H1 (cell line): ENCODE measurements at regions not wholly inside any gene's neighbourhood (a gene's known extent, or its start where the extent isn't known, plus 50 kb on each side); places are given as distances from the start of the nearest gene placed in this dataset.

Experiments used
- CTCF ChIA-PET: fragments of 300-600 bp; sonication (Branson Sonifier 250); formaldehyde crosslinking; loops from one replicate; lab custom pipeline; 2021; ENCODE audit not compliant: partially characterized antibody; lab: Charles Lee
- POLR2A ChIA-PET: fragments of 300-600 bp; sonication (Branson Sonifier 250); formaldehyde crosslinking; loops from one replicate; lab custom pipeline; 2021; ENCODE audit warnings: inconsistent platforms; ENCODE audit not compliant: partially characterized antibody; lab: Charles Lee
- DNase-seq, 2 experiments: peaks; one replicate each; pipeline versions ENCODE4 v3.0.0 to v3.0.0-alpha.2; 2010 to 2022; ENCODE audit warnings: low spot score in 2 of 2, low read depth in 1 of 2, mixed read lengths in 1 of 2
- FAIRE-seq: peaks from 2 replicates; lab custom pipeline; 2011; peaks lifted over from hg19 to GRCh38; lab: Jason Lieb, UNC
- H2AFZ ChIP-seq: 2 replicates; pipeline ENCODE4 v1.8.1; 2012; ENCODE audit warnings: low read length, inconsistent platforms
- H2AK5ac ChIP-seq: 2 replicates; pipeline ENCODE4 v1.6.1; 2013; ENCODE audit warnings: low read depth, low read length
- H2BK120ac ChIP-seq: replicated peaks from 2 replicates; pipeline ENCODE3; 2013; ENCODE audit warnings: low read depth, low read length, inconsistent platforms
- H2BK12ac ChIP-seq: 2 replicates; pipeline ENCODE4 v1.6.1; 2013; ENCODE audit warnings: low read depth, low read length
- H2BK15ac ChIP-seq: 2 replicates; pipeline ENCODE4 v1.6.1; 2013; ENCODE audit warnings: low read length
- H2BK20ac ChIP-seq: 2 replicates; pipeline ENCODE4 v1.6.1; 2013; ENCODE audit warnings: low read length
- H2BK5ac ChIP-seq: 2 replicates; pipeline ENCODE4 v1.6.1; 2013; ENCODE audit warnings: low read depth, low read length
- H3K14ac ChIP-seq: 2 replicates; pipeline ENCODE4 v1.6.1; 2013; ENCODE audit warnings: inconsistent platforms; ENCODE audit not compliant: insufficient read length
- H3K18ac ChIP-seq: 2 replicates; pipeline ENCODE4 v1.6.1; 2013; ENCODE audit warnings: low read length; ENCODE audit errors: extremely low read depth
- H3K23ac ChIP-seq: 2 replicates; pipeline ENCODE4 v1.6.1; 2013; ENCODE audit warnings: inconsistent platforms; ENCODE audit not compliant: insufficient read length
- H3K23me2 ChIP-seq: 2 replicates; pipeline ENCODE4 v1.6.1; 2013; ENCODE audit warnings: low read depth, low read length
- H3K27ac ChIP-seq: 2 replicates; pipeline ENCODE4 v1.6.1; 2011; ENCODE audit warnings: low read depth, low read length, inconsistent platforms
- H3K27me3 ChIP-seq, 4 experiments: replicated peaks in 1 of 4; 1 replicate in 1 of 4; 2 replicates in 3 of 4; pipeline versions ENCODE4 v1.6.1 to v1.8.1; 2011 to 2013; ENCODE audit warnings: low read length in 3 of 4, mild to moderate bottlenecking in 3 of 4, inconsistent platforms in 2 of 4, mixed read lengths in 2 of 4, moderate library complexity in 1 of 4; ENCODE audit not compliant: control insufficient read depth in 3 of 4, insufficient read depth in 3 of 4; ENCODE audit errors: extremely low read depth in 1 of 4
- H3K36me3 ChIP-seq, 4 experiments: 2 replicates each; pipeline versions ENCODE4 v1.6.1 to v1.8.1; 2011 to 2013; ENCODE audit warnings: mild to moderate bottlenecking in 4 of 4, low read length in 3 of 4, moderate library complexity in 2 of 4, control low read depth in 1 of 4, inconsistent platforms in 1 of 4; ENCODE audit not compliant: insufficient read depth in 4 of 4, control insufficient read depth in 2 of 4
- H3K4ac ChIP-seq: replicated peaks from 2 replicates; pipeline ENCODE3; 2013; ENCODE audit warnings: low read length, low read depth, mixed read lengths, inconsistent platforms; ENCODE audit not compliant: insufficient read length
- H3K4me1 ChIP-seq, 4 experiments: replicated peaks in 1 of 4; 1 replicate in 1 of 4; 2 replicates in 3 of 4; pipeline versions ENCODE4 v1.6.1 to v1.8.1; 2011 to 2013; ENCODE audit warnings: low read length in 3 of 4, inconsistent platforms in 2 of 4, mixed read lengths in 1 of 4; ENCODE audit not compliant: insufficient read depth in 4 of 4, control insufficient read depth in 3 of 4
- H3K4me2 ChIP-seq, 2 experiments: 2 replicates each; pipeline versions ENCODE4 v1.6.1 to v1.8.1; 2011 to 2013; ENCODE audit warnings: low read depth in 2 of 2, low read length in 2 of 2, control low read depth in 1 of 2, inconsistent platforms in 1 of 2, mild to moderate bottlenecking in 1 of 2; ENCODE audit not compliant: insufficient read depth in 1 of 2
- H3K4me3 ChIP-seq, 4 experiments: fragments of 200-600, 300-600 bp in 1 of 4; sonication (generic), shearing (Covaris generic), sonication (Bioruptor Twin) in 1 of 4; 2 replicates each; pipeline versions ENCODE4 v1.5.1 to v1.8.1; 2011 to 2016; ENCODE audit warnings: low read length in 4 of 4, low read depth in 3 of 4, control low read depth in 2 of 4, inconsistent platforms in 2 of 4, mild to moderate bottlenecking in 2 of 4, mixed read lengths in 1 of 4, moderate library complexity in 1 of 4; ENCODE audit not compliant: insufficient read depth in 2 of 4; ENCODE audit errors: extremely low read depth in 1 of 4
- H3K56ac ChIP-seq: replicated peaks from 2 replicates; pipeline ENCODE3; 2013; ENCODE audit warnings: low read depth, mild to moderate bottlenecking, mixed read lengths, low read length, inconsistent platforms; ENCODE audit not compliant: insufficient read length
- H3K79me1 ChIP-seq: 2 replicates; pipeline ENCODE4 v1.6.1; 2013; ENCODE audit warnings: low read depth, low read length, control low read depth
- H3K79me2 ChIP-seq, 2 experiments: 2 replicates each; pipeline versions ENCODE4 v1.6.1 to v1.8.1; 2012 to 2013; ENCODE audit warnings: low read length in 2 of 2, mild to moderate bottlenecking in 2 of 2, inconsistent platforms in 1 of 2; ENCODE audit not compliant: insufficient read depth in 2 of 2, control insufficient read depth in 1 of 2
- H3K9ac ChIP-seq, 4 experiments: replicated peaks in 1 of 4; 1 replicate in 1 of 4; 2 replicates in 3 of 4; pipeline versions ENCODE4 v1.6.1 to v1.8.1; 2011 to 2013; ENCODE audit warnings: low read depth in 3 of 4, low read length in 3 of 4, control low read depth in 2 of 4, mild to moderate bottlenecking in 2 of 4, moderate library complexity in 2 of 4, inconsistent platforms in 1 of 4; ENCODE audit errors: extremely low read depth in 1 of 4
- H3K9me3 ChIP-seq, 2 experiments: 2 replicates each; pipeline versions ENCODE4 v1.6.1 to v1.8.1; 2012 to 2013; ENCODE audit warnings: mild to moderate bottlenecking in 2 of 2, moderate library complexity in 2 of 2, control low read depth in 1 of 2, inconsistent platforms in 1 of 2, low read depth in 1 of 2, low read length in 1 of 2, mixed read lengths in 1 of 2; ENCODE audit not compliant: insufficient read depth in 2 of 2
- H4K20me1 ChIP-seq, 2 experiments: replicated peaks in 1 of 2; 2 replicates each; pipeline versions ENCODE3 to v1.8.1; 2011 to 2013; ENCODE audit warnings: inconsistent platforms in 2 of 2, low read length in 2 of 2, mild to moderate bottlenecking in 1 of 2; ENCODE audit not compliant: insufficient read depth in 2 of 2, control insufficient read depth in 1 of 2
- H4K5ac ChIP-seq: 2 replicates; pipeline ENCODE4 v1.6.1; 2013; ENCODE audit warnings: low read length, low read depth, mixed read lengths, inconsistent platforms; ENCODE audit not compliant: insufficient read length
- H4K8ac ChIP-seq: 2 replicates; pipeline ENCODE4 v1.8.0; 2013; ENCODE audit warnings: mild to moderate bottlenecking, moderate library complexity, low read length, inconsistent platforms; ENCODE audit not compliant: insufficient read depth; ENCODE audit errors: extremely low read depth
- H4K91ac ChIP-seq: replicated peaks from 2 replicates; pipeline ENCODE3; 2013; ENCODE audit warnings: low read length, mixed read lengths, inconsistent platforms; ENCODE audit not compliant: insufficient read length
- E2F6 ChIP-seq: IDR thresholded peaks from 2 replicates; pipeline ENCODE4 v1.6.1; 2012; ENCODE audit warnings: inconsistent platforms
- WGBS, 2 experiments: shearing (Covaris generic) in 1 of 2; methylation state at CpG; one replicate each; pipeline versions ENCODE4 v1.1.6 to v1.1.7; 2013 to 2015; ENCODE audit warnings: low lambda C conversion rate in 2 of 2, mixed read lengths in 2 of 2, inconsistent platforms in 1 of 2, low coverage in 1 of 2, missing lambda C conversion rate in 1 of 2; ENCODE audit not compliant: insufficient replicate concordance in 2 of 2, insufficient coverage in 1 of 2, insufficient read length in 1 of 2; ENCODE audit errors: extremely low coverage in 1 of 2, missing lambda C conversion rate in 1 of 2; 5-methylcytosine and 5-hydroxymethylcytosine counted together

DNA sequence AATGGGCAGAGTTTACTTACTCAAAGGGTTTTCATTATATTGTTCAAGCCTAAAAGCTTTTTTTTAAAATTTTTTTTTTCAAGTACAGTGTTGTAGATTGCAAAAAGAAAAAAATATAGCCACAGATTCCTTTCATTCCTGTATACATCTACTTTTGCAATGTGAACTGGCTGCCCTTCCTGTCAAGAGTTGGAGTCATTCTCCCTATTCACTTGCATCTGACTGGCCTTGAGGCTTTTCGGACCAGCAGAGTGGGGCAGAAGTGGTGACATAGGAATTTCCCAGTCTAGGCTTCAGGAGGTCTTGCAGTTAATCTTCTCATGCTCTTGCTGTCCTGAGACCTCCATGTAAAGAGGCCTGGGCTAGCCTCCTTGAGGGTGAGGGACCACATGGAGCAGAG is 218.3 kb upstream of the CFAP20DC start:
- Histone ChIP-seq H3K79me2 (no peaks in the 10 kb centered on the region), H2BK20ac (no peak overlapping the region), H3K4me3 (no peak overlapping the region), H2BK120ac (no peak overlapping the region), H3K23me2 (no peaks in the 10 kb centered on the region), H3K18ac (no peak overlapping the region), H2BK12ac (no peak overlapping the region), H3K27me3 (no peaks in the 10 kb centered on the region), H3K79me1 (no peaks in the 10 kb centered on the region), H3K56ac (no peak overlapping the region), H2AK5ac (no peak overlapping the region), H4K91ac (no peak overlapping the region), H3K4me2 (no peak overlapping the region), H4K8ac (no peak overlapping the region), H3K9ac (no peak overlapping the region), H3K9me3 (peaks cover 0 to 2% of the 10 kb centered on the region in 2 experiments; a peak in 1 of 4 replicates), H3K4ac (no peak overlapping the region), H3K23ac (no peak overlapping the region), H3K27ac (no peak overlapping the region), H2BK5ac (no peak overlapping the region), H3K36me3 (no peaks in the 10 kb centered on the region), H3K4me1 (no peaks in the 10 kb centered on the region), H2BK15ac (no peak overlapping the region), H4K5ac (no peak overlapping the region), H4K20me1 (no peaks in the 10 kb centered on the region), H3K14ac (no peak overlapping the region), H2AFZ (no peak overlapping the region)
- DNase-seq (no peak), FAIRE-seq (no peak)
- CTCF ChIA-PET, result interaction anchor here (1.1 to 2.0 kb wide), 5 partner anchors 9 to 589 kb away, joined by 3 to 5 read pairs (median 4); no protein-coding TSS in a partner anchor
- WGBS, 2 experiments, result 100% methylated on average over 1 of the region's 1 CpG; no CpG with 5 or more reads in 1 of the 2 experiments
- POLR2A ChIA-PET, result no interaction called here
- no peak for TF ChIP-seq E2F6
